Neural cell (in vitro differentiated cells): ENCODE measurements at regions not wholly inside any gene's neighbourhood (a gene's known extent, or its start where the extent isn't known, plus 50 kb on each side); places are given as distances from the start of the nearest gene placed in this dataset.

Experiments used
- CTCF ChIP-seq: fragments of 450-650 bp; IDR thresholded peaks from 2 replicates; pipeline ENCODE4 v1.5.1; 2014; ENCODE audit warnings: antibody characterized with exemption, mild to moderate bottlenecking, moderate library complexity; ENCODE audit not compliant: poor library complexity, severe bottlenecking
- EZH2 ChIP-seq: fragments of 200-600, 300-800 bp; shearing (Covaris generic), sonication (generic); IDR thresholded peaks from 2 replicates; pipeline ENCODE4 v1.6.1; 2014; ENCODE audit warnings: antibody characterized with exemption, low read length, borderline replicate concordance, mild to moderate bottlenecking; ENCODE audit not compliant: insufficient read depth, poor library complexity, severe bottlenecking
- MXI1 ChIP-seq: fragments of 450-650 bp; conservative IDR thresholded peaks from 2 replicates; pipeline ENCODE4 v1.6.1; 2014; ENCODE audit warnings: antibody characterized with exemption, mild to moderate bottlenecking; ENCODE audit not compliant: poor library complexity, severe bottlenecking
- TAF1 ChIP-seq: IDR thresholded peaks from 2 replicates; pipeline ENCODE4 v1.6.1; 2012; ENCODE audit warnings: low read depth

- TF ChIP-seq CTCF, result no peak
- TF ChIP-seq TAF1, result no peak
- no peak for TF ChIP-seq EZH2
- no peak for TF ChIP-seq MXI1
Measured at GRCh38 chr6:66992660-66993059, 1285.6 kb upstream of the EYS start.
